ENCODE measurements at regions not wholly inside any gene's neighbourhood (a gene's known extent, or its start where the extent isn't known, plus 50 kb on each side); places are given as distances from the start of the nearest gene placed in this dataset.

DNA sequence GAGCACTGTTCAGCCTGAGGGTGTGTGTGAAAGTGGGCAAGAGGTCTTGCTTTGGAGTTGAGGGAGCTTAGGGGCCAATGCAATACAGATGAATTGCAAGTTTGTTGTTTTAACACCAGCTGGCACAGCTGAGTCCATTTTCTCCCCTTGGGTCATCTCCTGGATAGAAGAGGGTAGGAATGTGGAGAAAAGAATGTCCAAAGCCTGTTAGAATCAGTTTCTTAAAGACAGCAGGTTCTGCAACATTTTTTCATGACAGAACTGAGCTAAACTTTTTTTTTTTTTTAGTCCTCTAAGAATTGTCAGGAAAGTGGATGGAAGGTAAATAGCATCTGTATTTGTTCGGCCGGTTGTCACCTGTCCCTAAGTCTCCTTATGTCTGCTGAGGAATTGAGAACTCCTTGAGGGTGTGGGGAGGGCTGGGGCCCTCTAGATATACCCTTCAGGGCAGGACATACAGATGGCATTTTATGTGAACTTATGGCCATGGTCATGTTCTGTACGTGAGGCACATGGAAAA lies 211.1 kb upstream of the CADM1 start:
- Histone ChIP-seq H3K36me3 (ENCODE audit: control insufficient read depth, insufficient read depth, low read length) (no peaks in the 10 kb centered on the region), H3K27ac (ENCODE audit: low read length) (no peak overlapping the region), H3K4me1 (ENCODE audit: control insufficient read depth, insufficient read depth, low read length) (no peaks in the 10 kb centered on the region), H3K27me3 (ENCODE audit: control insufficient read depth, insufficient read depth, low read length) (no peaks in the 10 kb centered on the region), H3K4me3 (ENCODE audit: low read length) (no peak overlapping the region), H3K9me3 (ENCODE audit: control insufficient read depth, insufficient read depth, low read length) (no peaks in the 10 kb centered on the region)
- intact Hi-C loops (cut with micrococcal nuclease): no loop called here
- TF ChIP-seq, protein P1, sequence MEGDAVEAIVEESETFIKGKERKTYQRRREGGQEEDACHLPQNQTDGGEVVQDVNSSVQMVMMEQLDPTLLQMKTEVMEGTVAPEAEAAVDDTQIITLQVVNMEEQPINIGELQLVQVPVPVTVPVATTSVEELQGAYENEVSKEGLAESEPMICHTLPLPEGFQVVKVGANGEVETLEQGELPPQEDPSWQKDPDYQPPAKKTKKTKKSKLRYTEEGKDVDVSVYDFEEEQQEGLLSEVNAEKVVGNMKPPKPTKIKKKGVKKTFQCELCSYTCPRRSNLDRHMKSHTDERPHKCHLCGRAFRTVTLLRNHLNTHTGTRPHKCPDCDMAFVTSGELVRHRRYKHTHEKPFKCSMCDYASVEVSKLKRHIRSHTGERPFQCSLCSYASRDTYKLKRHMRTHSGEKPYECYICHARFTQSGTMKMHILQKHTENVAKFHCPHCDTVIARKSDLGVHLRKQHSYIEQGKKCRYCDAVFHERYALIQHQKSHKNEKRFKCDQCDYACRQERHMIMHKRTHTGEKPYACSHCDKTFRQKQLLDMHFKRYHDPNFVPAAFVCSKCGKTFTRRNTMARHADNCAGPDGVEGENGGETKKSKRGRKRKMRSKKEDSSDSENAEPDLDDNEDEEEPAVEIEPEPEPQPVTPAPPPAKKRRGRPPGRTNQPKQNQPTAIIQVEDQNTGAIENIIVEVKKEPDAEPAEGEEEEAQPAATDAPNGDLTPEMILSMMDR (IDR thresholded peaks at IDR 0.05): no peak
- H3K4me1 Mint-ChIP-seq: no peaks in the 10 kb centered on the region
- H3K4me3 Mint-ChIP-seq: no peak overlapping the region
- no peak overlapping the region for H3K27ac Mint-ChIP-seq
- DNase-seq (no peak), ATAC-seq (no peak)
- no peaks in the 10 kb centered on the region for H3K9me3 Mint-ChIP-seq
- H3K27me3 Mint-ChIP-seq (ENCODE audit: low read depth in 2 of 2): no peaks in the 10 kb centered on the region
- 91% methylated on average over 3 of the region's 3 CpGs for WGBS (ENCODE audit: insufficient coverage)
- no peaks in the 10 kb centered on the region for H3K36me3 Mint-ChIP-seq

DNA sequence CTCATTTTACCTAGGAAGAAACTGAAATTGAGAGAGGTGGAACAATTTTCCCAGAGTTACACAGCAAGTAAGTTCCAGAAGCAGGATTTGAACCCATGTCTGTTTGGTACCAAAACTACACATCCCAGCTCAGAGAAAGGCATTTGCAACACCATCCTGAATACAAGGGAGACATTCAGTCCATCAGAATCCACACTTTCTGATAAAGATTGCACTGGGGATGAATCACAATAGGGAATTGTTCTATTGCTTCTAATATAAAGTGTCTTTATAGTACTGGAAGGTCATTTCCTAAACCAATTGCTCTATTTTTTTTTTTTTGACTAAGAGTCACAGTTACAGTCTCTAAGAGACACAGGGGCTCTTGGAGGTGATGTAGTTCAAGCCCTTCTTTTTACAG lies 208.1 kb upstream of the CADM1 start:
- intact Hi-C loops (cut with micrococcal nuclease): no loop called here
- Mint-ChIP-seq H3K4me3 (no peak overlapping the region), H3K27ac (no peak overlapping the region), H3K4me1 (peaks cover 0 to 6% of the 10 kb centered on the region in 2 donors), H3K27me3 (ENCODE audit: low read depth in 2 of 2) (peaks cover 0 to 3% of the 10 kb centered on the region in 2 donors), H3K9me3 (no peaks in the 10 kb centered on the region), H3K36me3 (no peaks in the 10 kb centered on the region)
- no peak overlapping the region for H3K4me3 ChIP-seq (ENCODE audit: low read length)
- no peaks in the 10 kb centered on the region for H3K9me3 ChIP-seq (ENCODE audit: control insufficient read depth, insufficient read depth, low read length)
- no peaks in the 10 kb centered on the region for H3K27me3 ChIP-seq (ENCODE audit: control insufficient read depth, insufficient read depth, low read length)
- H3K36me3 ChIP-seq (ENCODE audit: control insufficient read depth, insufficient read depth, low read length): no peaks in the 10 kb centered on the region
- no peak for DNase-seq
- TF ChIP-seq, protein P1 (IDR thresholded peaks at IDR 0.05): no peak
- ATAC-seq: no peak
- H3K27ac ChIP-seq (ENCODE audit: low read length): no peak overlapping the region
- peaks cover 12% of the 10 kb centered on the region for H3K4me1 ChIP-seq (ENCODE audit: control insufficient read depth, insufficient read depth, low read length)

DNA sequence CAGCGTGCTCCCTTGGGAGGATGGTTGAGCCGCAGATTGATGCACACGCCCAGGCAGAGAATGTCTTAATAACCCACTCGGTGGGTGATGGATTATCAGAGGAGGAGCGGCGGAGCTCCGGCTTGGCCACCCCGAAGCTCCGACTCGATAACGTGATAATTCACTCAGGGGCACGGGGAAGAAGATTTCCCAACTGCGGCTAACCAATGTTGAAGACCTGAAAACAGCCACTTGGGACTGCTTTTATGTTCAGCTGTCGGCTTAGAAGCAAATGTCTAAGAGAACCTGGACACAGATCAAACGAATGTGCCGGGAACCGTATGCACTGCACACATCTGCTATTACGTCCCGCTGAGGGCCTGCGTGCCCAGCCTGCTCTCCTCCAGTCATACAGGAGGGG lies 206.8 kb upstream of the CADM1 start:
- 96% methylated on average over 20 of the region's 20 CpGs for WGBS (ENCODE audit: insufficient coverage)
- peaks cover 16% of the 10 kb centered on the region for H3K4me1 ChIP-seq (ENCODE audit: control insufficient read depth, insufficient read depth, low read length)

DNA sequence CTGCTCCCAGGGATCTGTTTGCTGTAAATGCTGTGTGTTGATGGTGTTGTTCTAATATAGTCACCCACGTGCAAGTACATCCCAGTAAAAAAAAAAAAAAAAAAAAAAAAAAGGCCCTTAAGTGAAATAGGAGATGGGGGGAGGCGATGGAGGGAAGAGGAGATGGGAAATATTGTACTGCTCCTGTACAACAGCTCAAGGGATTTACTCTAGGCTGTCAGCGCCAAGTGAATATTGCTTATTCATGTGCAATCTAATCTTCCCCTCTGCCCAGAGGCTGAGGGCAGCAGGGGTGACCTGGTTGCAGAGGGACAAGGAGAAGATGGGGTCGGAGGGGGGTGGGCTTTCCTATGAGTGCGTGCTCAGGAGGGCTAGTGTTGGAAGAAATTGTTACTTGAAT lies 206.2 kb upstream of the CADM1 start:
- DNase-seq (no peak), ATAC-seq (no peak)
- 95% methylated on average over 4 of the region's 5 CpGs for WGBS (ENCODE audit: insufficient coverage)
- no peak overlapping the region for H3K27ac ChIP-seq (ENCODE audit: low read length)
- no peaks in the 10 kb centered on the region for H3K36me3 ChIP-seq (ENCODE audit: control insufficient read depth, insufficient read depth, low read length)
- TF ChIP-seq, protein P1 (IDR thresholded peaks at IDR 0.05): no peak
- Mint-ChIP-seq H3K36me3 (no peaks in the 10 kb centered on the region), H3K9me3 (no peaks in the 10 kb centered on the region), H3K27ac (no peak overlapping the region), H3K4me3 (no peak overlapping the region), H3K4me1 (peaks cover 0 to 6% of the 10 kb centered on the region in 2 donors), H3K27me3 (ENCODE audit: low read depth in 2 of 2) (peaks cover 0 to 3% of the 10 kb centered on the region in 2 donors)
- no peaks in the 10 kb centered on the region for H3K27me3 ChIP-seq (ENCODE audit: control insufficient read depth, insufficient read depth, low read length)
- H3K4me1 ChIP-seq (ENCODE audit: control insufficient read depth, insufficient read depth, low read length): peaks cover 16% of the 10 kb centered on the region
- intact Hi-C loops (cut with micrococcal nuclease): no loop called here
- H3K9me3 ChIP-seq (ENCODE audit: control insufficient read depth, insufficient read depth, low read length): no peaks in the 10 kb centered on the region
- no peak overlapping the region for H3K4me3 ChIP-seq (ENCODE audit: low read length)

More for the DNA sequence above, 206.8 kb upstream of the CADM1 start:
- H3K27me3 Mint-ChIP-seq (ENCODE audit: low read depth in 2 of 2): peaks cover 0 to 3% of the 10 kb centered on the region in 2 donors
- no peaks in the 10 kb centered on the region for H3K9me3 ChIP-seq (ENCODE audit: control insufficient read depth, insufficient read depth, low read length)
- DNase-seq: no peak
- peaks cover 0 to 6% of the 10 kb centered on the region in 2 donors for H3K4me1 Mint-ChIP-seq
- no peaks in the 10 kb centered on the region for H3K36me3 ChIP-seq (ENCODE audit: control insufficient read depth, insufficient read depth, low read length)
- H3K27me3 ChIP-seq (ENCODE audit: control insufficient read depth, insufficient read depth, low read length): no peaks in the 10 kb centered on the region
- TF ChIP-seq, protein P1 (IDR thresholded peaks at IDR 0.05): no peak
- no peaks in the 10 kb centered on the region for H3K9me3 Mint-ChIP-seq
- ATAC-seq: no peak
- no peak overlapping the region for H3K27ac Mint-ChIP-seq
- intact Hi-C loops (cut with micrococcal nuclease): no loop called here
- H3K36me3 Mint-ChIP-seq: no peaks in the 10 kb centered on the region
- H3K4me3 Mint-ChIP-seq: no peak overlapping the region
- H3K27ac ChIP-seq (ENCODE audit: low read length): no peak overlapping the region
- no peak overlapping the region for H3K4me3 ChIP-seq (ENCODE audit: low read length)
